ENCODE measurements at regions not wholly inside any gene's neighbourhood (a gene's known extent, or its start where the extent isn't known, plus 50 kb on each side); places are given as distances from the start of the nearest gene placed in this dataset.

- H3K4me2 ChIP-seq (ENCODE audit: low read length), result no peak overlapping the region
- H3K4me3 ChIP-seq (ENCODE audit: low read length), result no peak overlapping the region
- H3K27me3 ChIP-seq (ENCODE audit: insufficient read depth, low read depth, low read length), result no peaks in the 10 kb centered on the region
- no peaks in the 10 kb centered on the region for H4K20me1 ChIP-seq (ENCODE audit: insufficient read depth)
- no peaks in the 10 kb centered on the region for H3K36me3 ChIP-seq (ENCODE audit: insufficient read depth, low read length)
- H3K9me3 ChIP-seq (ENCODE audit: low read length), result no peaks in the 10 kb centered on the region
- no peaks in the 10 kb centered on the region for H3K9me2 ChIP-seq (ENCODE audit: insufficient read depth, low read length)
- H3F3A ChIP-seq (ENCODE audit: insufficient read depth, low read length, poor library complexity, severe bottlenecking), result no peaks in the 10 kb centered on the region
- H2AFZ ChIP-seq (ENCODE audit: low read depth, low read length), result no peak overlapping the region
- no peak overlapping the region for H3K27ac ChIP-seq (ENCODE audit: low read length)
- no peaks in the 10 kb centered on the region for H3K79me2 ChIP-seq (replicated peaks; ENCODE audit: insufficient read depth, low read length)
- TF ChIP-seq CTCF (IDR thresholded peaks at IDR 0.05; ENCODE audit: poor library complexity, severe bottlenecking) (no peak), EZH2 (IDR thresholded peaks at IDR 0.05; ENCODE audit: borderline replicate concordance, insufficient read depth, low read length, poor library complexity, severe bottlenecking) (no peak), RAD21 (conservative IDR thresholded peaks at IDR 0.05) (no peak), TAF1 (IDR thresholded peaks at IDR 0.05; ENCODE audit: low read depth) (no peak), EP300 (conservative IDR thresholded peaks at IDR 0.05; ENCODE audit: poor library complexity, severe bottlenecking) (no peak), MXI1 (conservative IDR thresholded peaks at IDR 0.05; ENCODE audit: poor library complexity, severe bottlenecking) (no peak), SMC3 (conservative IDR thresholded peaks at IDR 0.05; ENCODE audit: poor library complexity) (no peak), REST (IDR thresholded peaks at IDR 0.05; ENCODE audit: borderline replicate concordance) (no peak), POLR2AphosphoS5 (IDR thresholded peaks at IDR 0.05) (no peak)
- no peak overlapping the region for H3K9ac ChIP-seq (ENCODE audit: low read length)
These were observed 444.0 kb upstream of the TRAM1L1 start for GRCh38 chr4:117529401-117529800.

- Histone ChIP-seq H3K36me3 (ENCODE audit: insufficient read depth, low read length) (no peaks in the 10 kb centered on the region), H3K27me3 (ENCODE audit: insufficient read depth, low read depth, low read length) (no peaks in the 10 kb centered on the region), H3K27ac (ENCODE audit: low read length) (no peak overlapping the region), H4K20me1 (ENCODE audit: insufficient read depth) (no peaks in the 10 kb centered on the region), H3F3A (ENCODE audit: insufficient read depth, low read length, poor library complexity, severe bottlenecking) (no peaks in the 10 kb centered on the region), H3K9ac (ENCODE audit: low read length) (no peak overlapping the region), H3K4me3 (ENCODE audit: low read length) (no peak overlapping the region), H3K79me2 (replicated peaks; ENCODE audit: insufficient read depth, low read length) (no peaks in the 10 kb centered on the region), H3K4me2 (ENCODE audit: low read length) (no peak overlapping the region), H3K9me2 (ENCODE audit: insufficient read depth, low read length) (no peaks in the 10 kb centered on the region), H3K9me3 (ENCODE audit: low read length) (no peaks in the 10 kb centered on the region), H2AFZ (ENCODE audit: low read depth, low read length) (no peak overlapping the region)
- TF ChIP-seq POLR2AphosphoS5 (IDR thresholded peaks at IDR 0.05) (no peak), EZH2 (IDR thresholded peaks at IDR 0.05; ENCODE audit: borderline replicate concordance, insufficient read depth, low read length, poor library complexity, severe bottlenecking) (no peak), SMC3 (conservative IDR thresholded peaks at IDR 0.05; ENCODE audit: poor library complexity) (no peak), CTCF (IDR thresholded peaks at IDR 0.05; ENCODE audit: poor library complexity, severe bottlenecking) (no peak)
These were observed 448.1 kb upstream of the TRAM1L1 start for GRCh38 chr4:117533501-117533900.
